ENCODE measurements at regions not wholly inside any gene's neighbourhood (a gene's known extent, or its start where the extent isn't known, plus 50 kb on each side); places are given as distances from the start of the nearest gene placed in this dataset.

DNA sequence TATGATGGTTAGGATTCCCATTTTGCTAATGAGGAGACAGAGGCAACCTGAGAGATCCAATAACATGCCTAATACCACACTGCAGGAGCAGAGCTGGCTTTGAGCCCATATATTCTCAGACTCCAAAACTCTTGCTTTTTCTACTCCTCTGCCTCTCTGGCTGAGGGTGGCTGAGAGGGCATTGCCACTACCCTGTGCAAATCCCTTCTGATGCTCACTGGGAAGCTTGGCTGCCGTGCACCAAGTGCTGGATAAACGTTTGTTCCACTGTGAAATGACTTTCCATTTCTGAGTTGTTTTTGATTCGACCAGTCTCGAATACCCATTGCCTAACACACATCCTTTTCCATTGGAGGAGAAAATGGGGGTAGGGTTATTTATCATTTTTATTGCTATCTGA lies 123.1 kb upstream of the SORCS3 start:
- TF ChIP-seq, protein P1, sequence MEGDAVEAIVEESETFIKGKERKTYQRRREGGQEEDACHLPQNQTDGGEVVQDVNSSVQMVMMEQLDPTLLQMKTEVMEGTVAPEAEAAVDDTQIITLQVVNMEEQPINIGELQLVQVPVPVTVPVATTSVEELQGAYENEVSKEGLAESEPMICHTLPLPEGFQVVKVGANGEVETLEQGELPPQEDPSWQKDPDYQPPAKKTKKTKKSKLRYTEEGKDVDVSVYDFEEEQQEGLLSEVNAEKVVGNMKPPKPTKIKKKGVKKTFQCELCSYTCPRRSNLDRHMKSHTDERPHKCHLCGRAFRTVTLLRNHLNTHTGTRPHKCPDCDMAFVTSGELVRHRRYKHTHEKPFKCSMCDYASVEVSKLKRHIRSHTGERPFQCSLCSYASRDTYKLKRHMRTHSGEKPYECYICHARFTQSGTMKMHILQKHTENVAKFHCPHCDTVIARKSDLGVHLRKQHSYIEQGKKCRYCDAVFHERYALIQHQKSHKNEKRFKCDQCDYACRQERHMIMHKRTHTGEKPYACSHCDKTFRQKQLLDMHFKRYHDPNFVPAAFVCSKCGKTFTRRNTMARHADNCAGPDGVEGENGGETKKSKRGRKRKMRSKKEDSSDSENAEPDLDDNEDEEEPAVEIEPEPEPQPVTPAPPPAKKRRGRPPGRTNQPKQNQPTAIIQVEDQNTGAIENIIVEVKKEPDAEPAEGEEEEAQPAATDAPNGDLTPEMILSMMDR (conservative IDR thresholded peaks at IDR 0.05), result no peak
- TF ChIP-seq ZFX (IDR thresholded peaks at IDR 0.05), result no peak

Data from C4-2B (cell line).